G401 (cell line): ENCODE measurements at regions not wholly inside any gene's neighbourhood (a gene's known extent, or its start where the extent isn't known, plus 50 kb on each side); places are given as distances from the start of the nearest gene placed in this dataset.

ENCODE experiments used
- DNase-seq: peaks from one replicate; pipeline ENCODE4 v3.0.0-alpha.2; 2015; ENCODE audit warnings: low spot score
- in situ Hi-C: cut with HindIII; loops from 2 replicates; pipeline ENCODE4 v1.10.0; 2016; ENCODE audit warnings: low sequenced_read_pairs, mixed read lengths

- in situ Hi-C loops, result no loop called here
- DNase-seq, result no peak
Observed at GRCh38 chr6:4531406-4531805, 244.8 kb upstream of the CDYL start.

- in situ Hi-C loops, result no loop called here
- DNase-seq, result no peak
Observed at GRCh38 chr6:4522453-4522852, 253.8 kb upstream of the CDYL start.

GRCh38 chr6:4521070-4521469, 255.1 kb upstream of the CDYL start:
- DNase-seq, result no peak
- in situ Hi-C loops, result no loop called here

- in situ Hi-C loops, result no loop called here
- no peak for DNase-seq
Observed at GRCh38 chr6:4518506-4518905, 257.7 kb upstream of the CDYL start.

- in situ Hi-C loops, result no loop called here
- no peak for DNase-seq
Observed at GRCh38 chr6:4516206-4516605, 260.0 kb upstream of the CDYL start.

- DNase-seq, result no peak
- in situ Hi-C loops, result no loop called here
Observed at GRCh38 chr6:4513561-4513960, 262.6 kb upstream of the CDYL start.

GRCh38 chr6:4512051-4512471, 264.1 kb upstream of the CDYL start:
- no peak for DNase-seq
- in situ Hi-C loops, result no loop called here

- in situ Hi-C loops, result no loop called here
- no peak for DNase-seq
Observed at GRCh38 chr6:4511641-4512020, 264.6 kb upstream of the CDYL start.

GRCh38 chr6:4510906-4511640, 265.1 kb upstream of the CDYL start:
- DNase-seq, result no peak
- in situ Hi-C loops, result no loop called here

GRCh38 chr6:4510317-4510716, 265.9 kb upstream of the CDYL start:
- DNase-seq, result no peak
- in situ Hi-C loops, result no loop called here

- DNase-seq, result no peak
- in situ Hi-C loops, result no loop called here
Observed at GRCh38 chr6:4509506-4509905, 266.7 kb upstream of the CDYL start.

GRCh38 chr6:4506792-4507191, 269.4 kb upstream of the CDYL start:
- in situ Hi-C loops, result no loop called here
- DNase-seq, result no peak

- in situ Hi-C loops, result no loop called here
- no peak for DNase-seq
Observed at GRCh38 chr6:4506223-4506622, 270.0 kb upstream of the CDYL start.

- no peak for DNase-seq
- in situ Hi-C loops, result no loop called here
Observed at GRCh38 chr6:4504700-4505099, 271.5 kb upstream of the CDYL start.

GRCh38 chr6:4503700-4504099, 272.5 kb upstream of the CDYL start:
- no peak for DNase-seq
- in situ Hi-C loops, result no loop called here

- in situ Hi-C loops, result no loop called here
- DNase-seq, result no peak
Observed at GRCh38 chr6:4496284-4496683, 279.9 kb upstream of the CDYL start.

- DNase-seq, result no peak
- in situ Hi-C loops, result no loop called here
Observed at GRCh38 chr6:4491501-4492260, 284.5 kb upstream of the CDYL start.

GRCh38 chr6:4489538-4489937, 286.7 kb upstream of the CDYL start:
- no peak for DNase-seq
- in situ Hi-C loops, result no loop called here

- DNase-seq, result no peak
- in situ Hi-C loops, result no loop called here
Observed at GRCh38 chr6:4488389-4488788, 287.8 kb upstream of the CDYL start.

GRCh38 chr6:4487538-4487937, 288.7 kb upstream of the CDYL start:
- in situ Hi-C loops, result no loop called here
- DNase-seq, result no peak
